HG03135 (cell line): ENCODE measurements at regions not wholly inside any gene's neighbourhood (a gene's known extent, or its start where the extent isn't known, plus 50 kb on each side); places are given as distances from the start of the nearest gene placed in this dataset.
"Not testable (repeated sequence)": the region's sequence is repeated elsewhere in the genome, so short reads cannot be mapped to it uniquely, and the experiment has no call there.

Experiments used
- ATAC-seq: cut with Tn5 transposase; IDR thresholded peaks from one replicate; pipeline ENCODE4 v1.9.1; 2021; ENCODE audit warnings: mild to moderate bottlenecking, moderate library complexity; ENCODE audit not compliant: unreplicated experiment

DNA sequence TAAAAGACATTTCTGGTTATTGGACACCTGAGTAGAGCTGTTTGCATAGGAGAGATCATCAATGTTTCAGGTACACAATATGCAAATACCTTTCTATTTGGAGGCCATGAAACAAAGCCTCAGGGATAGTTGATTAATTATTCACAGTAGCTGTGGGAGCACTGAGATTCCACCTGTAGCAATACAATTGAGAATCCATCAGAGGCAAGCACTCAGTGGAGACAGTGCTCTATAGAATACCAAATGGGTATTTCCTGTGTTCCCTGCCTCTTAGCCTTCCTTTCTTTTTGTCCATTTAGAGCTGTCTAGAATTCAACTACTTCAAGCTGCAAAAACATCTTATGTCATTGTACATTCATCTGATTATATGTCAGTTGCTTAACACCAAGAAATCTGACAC is 1754.0 kb upstream of the ACO1 start:
- ATAC-seq = no peak

GRCh38 chr9:30646639-30647038 is 1737.8 kb upstream of the ACO1 start:
- ATAC-seq = not testable (repeated sequence)

GRCh38 chr9:30661925-30662324 is 1722.5 kb upstream of the ACO1 start:
- no peak for ATAC-seq

- ATAC-seq = no peak
Measured at GRCh38 chr9:30670805-30671562, 1713.5 kb upstream of the ACO1 start.

DNA sequence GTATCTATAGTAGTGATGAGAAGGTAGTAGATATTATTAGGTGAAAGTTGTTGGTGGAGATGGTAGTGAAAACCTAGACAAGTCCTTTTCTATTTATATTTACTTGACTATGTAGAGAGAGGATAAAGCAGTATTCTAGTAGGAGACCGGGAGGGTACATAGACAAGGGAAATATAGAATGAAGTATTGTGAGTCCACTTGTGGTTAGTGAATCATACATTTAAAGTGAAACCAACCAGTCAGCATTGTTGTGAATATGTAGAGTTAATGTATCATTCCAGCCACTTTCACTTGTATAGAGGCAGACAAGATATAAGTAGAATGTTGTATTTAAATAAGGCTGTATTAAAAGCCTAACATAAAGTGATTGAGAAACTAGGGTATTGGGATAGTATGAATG is 1711.3 kb upstream of the ACO1 start:
- ATAC-seq = no peak

DNA sequence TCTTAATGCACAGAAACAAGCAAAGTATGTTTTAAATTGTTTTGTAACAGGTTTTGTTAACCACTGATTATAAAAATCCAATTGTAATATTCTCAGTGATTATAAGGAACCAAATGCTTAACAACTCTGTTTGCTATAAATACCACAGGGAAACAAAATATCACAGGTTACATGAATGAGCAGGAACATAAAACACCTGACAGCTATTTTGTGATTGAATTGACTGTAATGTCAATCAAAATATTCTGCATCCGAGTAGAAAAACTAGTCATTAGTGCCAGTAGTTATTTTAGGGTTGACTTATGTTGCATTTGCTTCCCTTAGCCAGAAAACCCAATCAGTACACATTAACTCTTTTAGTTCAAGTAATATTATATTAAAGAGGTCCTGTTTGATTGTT is 1707.8 kb upstream of the ACO1 start:
- ATAC-seq = no peak

DNA sequence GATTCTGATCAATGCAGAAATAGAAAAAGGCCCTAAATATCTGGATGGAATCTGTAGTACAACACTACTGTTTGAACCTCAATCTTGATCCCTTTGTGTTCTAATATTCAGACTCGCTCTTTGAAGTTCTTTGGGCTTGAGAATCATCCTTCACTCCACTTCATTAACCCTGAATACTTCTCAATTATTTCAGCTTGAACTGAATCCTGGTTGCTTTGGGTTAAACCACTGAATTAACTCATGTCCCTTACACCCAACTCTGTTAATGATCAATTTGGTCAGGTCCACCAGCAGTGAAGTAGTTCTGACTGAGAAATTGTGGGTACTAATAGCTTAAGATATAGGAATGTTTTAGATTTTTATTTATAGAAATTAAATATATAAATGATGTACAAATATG is 1707.2 kb upstream of the ACO1 start:
- no peak for ATAC-seq

DNA sequence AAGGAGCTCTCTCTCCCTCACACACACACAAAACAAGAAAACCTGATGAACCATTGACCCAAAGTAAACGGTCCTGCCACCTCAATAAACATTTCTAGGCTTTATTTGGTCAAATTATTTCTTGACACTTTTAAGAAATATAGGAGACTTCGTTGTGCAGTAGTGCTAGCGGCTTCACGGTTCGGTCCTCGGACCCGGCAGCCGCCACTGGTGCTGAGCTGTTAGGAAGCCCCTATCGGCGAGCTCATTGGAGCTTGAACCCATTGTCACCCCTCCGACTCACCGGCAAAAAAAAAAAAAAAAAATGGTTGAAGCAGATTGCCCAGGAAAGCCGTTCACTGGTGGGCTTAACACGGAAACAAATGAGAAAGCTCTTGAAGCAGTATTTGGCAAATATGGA is 1695.6 kb upstream of the ACO1 start:
- ATAC-seq = no peak

DNA sequence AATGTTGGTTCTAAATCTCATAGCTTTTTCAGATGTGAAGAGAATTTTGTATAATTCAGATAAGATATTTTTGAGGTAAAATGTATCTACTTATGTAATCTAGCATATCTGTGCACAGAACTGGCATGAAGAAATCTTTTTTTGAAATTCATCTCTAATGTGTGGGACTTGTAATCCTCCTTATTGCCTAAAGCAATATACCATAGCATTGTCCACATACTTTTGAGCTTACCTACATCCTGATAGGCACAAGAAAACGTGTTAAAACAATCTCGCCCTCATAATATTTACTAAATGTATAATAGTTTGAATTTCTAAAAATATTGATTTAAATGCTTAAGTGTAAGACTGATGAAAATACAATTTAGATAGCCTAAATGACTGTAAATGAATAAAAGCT is 1686.5 kb upstream of the ACO1 start:
- ATAC-seq = no peak

DNA sequence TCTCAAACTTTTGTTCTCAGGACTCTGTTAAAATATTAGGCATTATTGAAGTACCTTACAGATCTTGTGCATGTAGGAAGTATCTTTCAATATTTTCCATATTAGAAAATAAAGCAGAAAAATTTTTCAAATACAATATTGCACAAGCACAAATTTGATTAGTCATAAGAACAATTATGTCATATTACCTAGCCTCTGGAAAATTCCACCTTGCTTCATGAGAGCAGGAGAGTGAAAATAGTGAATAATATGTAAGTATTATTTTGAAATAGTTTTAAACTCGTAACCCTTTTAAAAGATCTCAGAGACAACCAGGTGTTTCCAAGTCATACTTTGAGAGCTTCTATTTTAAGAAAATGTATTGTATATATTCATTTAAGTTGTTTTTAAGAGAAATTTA is 1672.9 kb upstream of the ACO1 start:
- ATAC-seq = no peak

GRCh38 chr9:30713243-30713642 is 1671.2 kb upstream of the ACO1 start:
- ATAC-seq = no peak

DNA sequence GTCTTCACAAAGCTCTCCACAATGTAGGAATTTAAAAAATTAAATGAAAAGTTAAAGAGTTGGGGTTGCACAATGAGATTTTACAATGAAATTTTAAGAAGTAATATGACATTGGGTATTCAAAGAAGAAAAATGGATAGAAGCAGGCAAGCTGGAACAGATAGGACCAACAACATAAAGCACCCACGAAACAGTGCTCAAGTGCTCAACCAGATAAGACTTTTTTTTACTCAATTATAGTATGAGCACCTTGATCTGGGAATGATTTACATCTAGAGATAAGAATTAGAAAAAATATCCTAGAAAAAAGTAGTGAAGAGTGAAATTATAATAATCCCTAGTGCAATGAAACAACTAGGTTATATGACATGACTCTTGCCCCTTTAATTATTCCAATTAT is 1670.1 kb upstream of the ACO1 start:
- ATAC-seq = no peak

DNA sequence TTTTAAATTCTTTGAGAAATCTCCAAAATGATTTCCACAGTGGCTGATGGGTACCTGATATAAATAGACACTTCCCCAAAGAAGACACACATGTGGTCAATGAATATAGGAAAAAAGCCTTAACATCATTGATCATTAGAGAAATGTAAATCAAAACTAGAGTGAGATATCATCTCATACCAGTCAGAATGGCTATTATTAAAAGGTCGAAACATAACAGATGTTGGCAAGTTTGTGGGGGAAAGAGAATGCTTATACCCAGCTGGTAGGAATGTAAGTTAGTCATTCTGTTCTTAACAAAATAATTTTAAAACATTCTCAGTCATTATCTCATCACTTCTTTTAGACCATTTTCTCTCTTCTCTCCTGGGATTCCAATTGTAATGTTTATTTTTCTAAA is 1666.0 kb upstream of the ACO1 start:
- ATAC-seq = no peak

DNA sequence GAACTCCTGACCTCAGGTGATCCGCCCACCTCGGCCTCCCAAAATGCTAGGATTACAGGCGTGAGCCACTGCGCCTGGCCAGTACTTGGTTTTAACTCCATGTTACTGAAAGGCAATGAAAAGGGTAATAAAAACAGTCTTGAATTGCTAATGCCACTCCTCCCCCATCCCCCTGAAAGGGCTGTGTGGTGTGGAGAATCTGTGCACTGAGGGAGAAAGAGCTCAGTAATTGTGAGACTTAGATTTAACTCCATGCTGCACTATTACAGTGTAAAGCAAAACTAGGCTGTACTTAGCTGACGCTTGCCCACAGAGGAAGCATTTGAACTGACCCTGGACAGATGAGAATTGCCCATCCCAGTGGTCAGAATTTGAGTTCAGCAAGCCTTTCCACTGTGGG is 1662.4 kb upstream of the ACO1 start:
- ATAC-seq = no peak

DNA sequence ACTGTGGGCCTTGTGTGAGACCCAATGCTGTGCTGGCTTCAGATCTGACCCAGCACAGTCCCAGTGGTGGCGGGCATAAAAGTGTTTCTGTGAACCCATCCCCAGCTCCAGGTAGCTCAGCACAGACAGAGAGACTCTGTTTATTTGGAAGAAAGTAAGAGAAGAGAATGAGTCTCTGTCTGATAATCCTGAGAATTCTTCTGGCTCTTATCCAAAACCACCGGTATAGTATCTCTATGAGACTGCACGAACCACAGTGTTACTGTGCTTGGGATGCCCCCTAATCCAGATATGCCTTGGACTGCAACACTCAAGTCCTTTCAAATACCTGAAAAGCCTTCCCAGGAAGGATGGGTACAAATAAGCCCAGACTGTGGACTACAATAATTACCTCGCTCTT is 1660.8 kb upstream of the ACO1 start:
- no peak for ATAC-seq

DNA sequence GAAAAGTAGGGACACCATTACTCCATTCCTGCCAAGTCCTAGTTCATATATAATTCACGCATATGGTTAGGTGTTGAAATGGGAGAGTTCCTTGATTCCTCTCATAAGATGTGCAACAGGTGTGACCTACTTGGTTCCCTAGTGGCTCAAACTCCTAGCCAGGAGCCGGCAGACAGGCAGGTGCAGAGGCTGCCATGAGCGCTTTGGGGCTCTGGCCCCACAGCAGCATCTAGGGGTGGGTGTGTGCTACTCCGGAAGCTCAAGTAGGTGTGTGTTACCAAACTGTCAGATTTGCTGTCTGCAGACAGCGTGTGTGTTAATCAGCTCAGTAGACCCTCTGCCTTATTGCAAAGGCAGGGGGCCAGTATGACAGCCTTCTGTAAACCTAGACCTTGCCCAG is 1652.4 kb upstream of the ACO1 start:
- no peak for ATAC-seq

GRCh38 chr9:30744871-30745270 is 1639.6 kb upstream of the ACO1 start:
- ATAC-seq = no peak

DNA sequence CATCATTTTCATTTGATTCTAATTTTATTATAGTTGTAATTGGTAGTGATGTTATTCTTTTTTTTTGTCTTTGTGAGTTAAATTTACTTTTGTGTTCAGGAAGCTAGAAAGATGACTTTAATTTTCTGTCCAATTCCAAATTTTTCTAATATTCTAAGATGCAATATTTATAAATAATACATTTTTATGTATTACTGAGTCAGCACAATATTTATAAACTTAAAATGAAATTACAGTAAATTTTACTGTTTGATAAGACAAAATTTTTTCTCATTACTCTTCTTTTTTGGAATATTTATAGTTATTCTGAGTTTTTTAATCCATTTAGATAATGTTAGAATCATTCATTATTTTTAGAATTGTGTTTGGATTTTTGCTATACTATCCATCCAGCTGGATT is 1637.9 kb upstream of the ACO1 start:
- no peak for ATAC-seq

DNA sequence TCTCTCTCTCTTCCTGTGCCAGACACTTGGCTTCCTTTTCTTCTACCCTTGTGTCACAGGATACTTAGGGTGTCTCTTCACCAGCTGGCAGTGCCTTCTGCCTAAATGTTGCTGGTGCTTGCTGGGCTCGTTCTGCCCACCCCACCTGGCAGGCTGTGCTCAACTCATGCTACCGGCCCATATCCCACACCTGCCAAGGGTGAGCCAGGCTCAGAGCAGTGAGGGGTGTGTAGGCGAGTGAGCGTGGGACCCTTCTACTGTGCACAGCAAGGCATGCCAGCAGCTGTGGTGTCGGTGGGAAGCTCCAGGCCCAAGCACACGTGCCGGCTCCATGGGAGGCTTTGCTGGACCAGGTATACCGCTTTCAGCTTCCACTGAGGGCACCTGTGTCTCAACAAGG is 1626.7 kb upstream of the ACO1 start:
- ATAC-seq = no peak

DNA sequence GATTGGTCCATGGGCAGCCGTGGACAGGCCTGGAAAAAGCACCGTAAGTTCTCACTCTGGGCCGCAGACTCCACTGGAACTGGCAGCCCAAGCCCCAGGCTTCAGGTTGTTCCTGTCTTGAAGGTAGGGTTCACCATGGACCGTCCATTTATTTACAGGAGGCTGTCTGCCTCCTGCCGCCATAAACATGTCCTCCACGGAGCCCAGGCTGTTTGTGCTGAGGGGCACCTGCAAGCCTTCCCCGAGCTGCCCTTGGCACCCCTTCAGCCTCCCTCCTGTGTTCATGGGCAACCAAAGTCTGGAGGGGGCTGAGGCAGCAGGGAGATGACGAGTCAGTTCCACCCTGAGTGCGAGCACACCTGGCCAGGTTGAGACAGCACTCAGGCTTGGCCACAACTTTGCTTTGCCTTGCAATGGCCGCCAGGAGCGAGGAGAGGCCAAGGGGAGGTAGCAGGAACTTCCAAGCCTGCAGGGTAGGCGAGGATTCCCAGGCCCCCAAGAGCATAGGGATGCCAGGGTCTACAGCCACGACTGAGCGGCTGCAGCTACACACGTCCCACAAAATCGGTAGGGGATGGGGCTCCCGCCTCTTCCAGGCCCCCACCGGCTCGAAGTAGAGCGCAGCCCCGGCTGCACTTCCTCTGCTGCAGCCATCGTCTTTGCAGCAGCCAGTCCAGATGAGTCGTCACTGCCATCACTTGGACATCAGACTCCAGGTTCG is 1625.6 kb upstream of the ACO1 start:
- ATAC-seq = no peak

- no peak for ATAC-seq
Measured at GRCh38 chr9:30765318-30765717, 1619.1 kb upstream of the ACO1 start.

DNA sequence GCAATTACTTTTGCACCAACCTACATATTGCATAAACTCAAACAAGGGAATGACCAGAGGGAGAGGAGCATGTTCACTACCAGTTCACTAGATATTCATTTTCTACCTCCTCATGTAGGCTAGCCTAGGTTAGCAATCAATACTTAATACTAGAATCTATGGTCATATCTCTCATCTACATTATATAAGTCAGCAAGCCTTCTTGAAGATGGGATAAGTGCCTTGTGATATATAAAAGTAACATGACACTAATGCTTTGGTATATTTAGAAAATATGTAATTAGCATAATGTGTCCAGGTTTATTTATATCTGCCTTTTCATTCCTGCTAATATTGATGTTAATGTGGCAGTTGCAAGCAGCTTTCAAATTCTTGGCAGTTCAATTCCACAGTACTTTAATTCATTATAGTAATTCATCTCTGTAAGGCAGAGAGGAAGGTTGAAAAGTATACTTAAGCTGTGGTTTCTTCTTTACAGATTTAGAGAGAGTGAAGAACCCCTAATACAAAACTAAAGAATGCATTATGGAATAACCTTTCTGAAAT is 1613.2 kb upstream of the ACO1 start:
- ATAC-seq = no peak
